OCI-LY3 (cell line): ENCODE measurements at regions not wholly inside any gene's neighbourhood (a gene's known extent, or its start where the extent isn't known, plus 50 kb on each side); places are given as distances from the start of the nearest gene placed in this dataset.

Experiments used
- H2AFZ ChIP-seq: fragments of 200-600, 300-600 bp; shearing (Covaris generic); 2 replicates; pipeline ENCODE4 v1.6.0; 2014; ENCODE audit warnings: antibody characterized with exemption, low read depth, low read length
- H3K27ac ChIP-seq: fragments of 200-600, 300-600 bp; sonication (generic); 2 replicates; pipeline ENCODE4 v1.5.1; 2014; ENCODE audit warnings: mild to moderate bottlenecking, low read length, moderate library complexity, mixed read lengths
- H3K27me3 ChIP-seq: fragments of 200-600, 300-600 bp; sonication (generic); 2 replicates; pipeline ENCODE4 v1.6.1; 2014; ENCODE audit warnings: low read depth, low read length, mixed read lengths
- H3K36me3 ChIP-seq: fragments of 200-600, 300-600 bp; sonication (generic); replicated peaks from 2 replicates; pipeline ENCODE3; 2014; ENCODE audit warnings: low read depth, low read length, mixed read lengths
- H3K4me1 ChIP-seq: fragments of 300-600, 200-600 bp; sonication (generic); 2 replicates; pipeline ENCODE4 v1.6.1; 2014; ENCODE audit warnings: low read length, mixed read lengths
- H3K4me2 ChIP-seq: fragments of 200-600, 300-600 bp; sonication (generic); 2 replicates; pipeline ENCODE4 v1.6.1; 2014; ENCODE audit warnings: low read length, mixed read lengths
- H3K4me3 ChIP-seq: fragments of 300-600, 200-600 bp; sonication (generic); 2 replicates; pipeline ENCODE4 v1.5.1; 2014; ENCODE audit warnings: antibody characterized with exemption, mild to moderate bottlenecking, low read length, moderate library complexity
- H3K79me2 ChIP-seq: fragments of 300-600, 200-600 bp; shearing (Covaris generic); 2 replicates; pipeline ENCODE4 v1.6.1; 2014; ENCODE audit warnings: mild to moderate bottlenecking, low read length, mixed read lengths
- H3K9ac ChIP-seq: fragments of 300-600, 200-600 bp; shearing (Covaris generic); 2 replicates; pipeline ENCODE4 v1.6.0; 2014; ENCODE audit warnings: mild to moderate bottlenecking, low read length, moderate library complexity
- H3K9me3 ChIP-seq: fragments of 200-600, 300-600 bp; shearing (Covaris generic); 2 replicates; pipeline ENCODE4 v1.6.1; 2014; ENCODE audit warnings: low read length, mixed read lengths; ENCODE audit not compliant: insufficient read depth
- H4K20me1 ChIP-seq: fragments of 200-600, 300-600 bp; sonication (generic); 2 replicates; pipeline ENCODE4 v1.6.1; 2016; ENCODE audit warnings: low read length, mixed read lengths; ENCODE audit not compliant: insufficient read depth
- EZH2phosphoT487 ChIP-seq: fragments of 200-600 bp; shearing (Covaris generic); IDR thresholded peaks from 2 replicates; pipeline ENCODE4 v1.6.1; 2018; ENCODE audit warnings: antibody characterized with exemption, mixed run types, low read depth
- TF ChIP-seq, protein P1 (sequence below): fragments of 200-600, 300-600 bp; sonication (generic); IDR thresholded peaks from 2 replicates; pipeline ENCODE4 v1.5.1; 2014; ENCODE audit warnings: antibody characterized with exemption, low read length, low read depth

DNA sequence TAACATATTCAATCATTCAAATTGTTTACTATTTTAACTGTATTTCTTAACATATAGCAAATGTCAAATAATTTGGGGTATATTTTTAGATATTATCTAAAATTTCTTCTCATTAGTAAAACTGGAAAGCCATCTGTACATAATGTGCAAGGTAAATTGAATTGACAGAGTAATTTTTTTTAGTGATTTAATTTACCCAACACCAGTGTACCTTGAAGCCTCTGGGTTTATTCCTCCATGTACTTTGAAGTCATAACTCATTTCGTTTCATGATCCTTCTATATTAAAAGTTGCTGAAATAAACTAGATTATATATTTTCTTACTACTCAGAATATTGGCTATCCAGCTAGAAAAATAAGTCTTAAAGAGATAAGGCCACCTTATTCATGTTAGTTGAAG, 674.9 kb downstream of the PRR16 start:
- Histone ChIP-seq H3K27ac (no peak overlapping the region), H3K79me2 (no peaks in the 10 kb centered on the region), H3K4me3 (no peak overlapping the region), H3K36me3 (no peaks in the 10 kb centered on the region), H4K20me1 (no peaks in the 10 kb centered on the region), H2AFZ (no peak overlapping the region), H3K4me2 (no peak overlapping the region), H3K4me1 (no peaks in the 10 kb centered on the region), H3K9me3 (no peaks in the 10 kb centered on the region), H3K27me3 (no peaks in the 10 kb centered on the region), H3K9ac (no peak overlapping the region)
- TF ChIP-seq, protein P1, sequence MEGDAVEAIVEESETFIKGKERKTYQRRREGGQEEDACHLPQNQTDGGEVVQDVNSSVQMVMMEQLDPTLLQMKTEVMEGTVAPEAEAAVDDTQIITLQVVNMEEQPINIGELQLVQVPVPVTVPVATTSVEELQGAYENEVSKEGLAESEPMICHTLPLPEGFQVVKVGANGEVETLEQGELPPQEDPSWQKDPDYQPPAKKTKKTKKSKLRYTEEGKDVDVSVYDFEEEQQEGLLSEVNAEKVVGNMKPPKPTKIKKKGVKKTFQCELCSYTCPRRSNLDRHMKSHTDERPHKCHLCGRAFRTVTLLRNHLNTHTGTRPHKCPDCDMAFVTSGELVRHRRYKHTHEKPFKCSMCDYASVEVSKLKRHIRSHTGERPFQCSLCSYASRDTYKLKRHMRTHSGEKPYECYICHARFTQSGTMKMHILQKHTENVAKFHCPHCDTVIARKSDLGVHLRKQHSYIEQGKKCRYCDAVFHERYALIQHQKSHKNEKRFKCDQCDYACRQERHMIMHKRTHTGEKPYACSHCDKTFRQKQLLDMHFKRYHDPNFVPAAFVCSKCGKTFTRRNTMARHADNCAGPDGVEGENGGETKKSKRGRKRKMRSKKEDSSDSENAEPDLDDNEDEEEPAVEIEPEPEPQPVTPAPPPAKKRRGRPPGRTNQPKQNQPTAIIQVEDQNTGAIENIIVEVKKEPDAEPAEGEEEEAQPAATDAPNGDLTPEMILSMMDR: no peak
- no peak for TF ChIP-seq EZH2phosphoT487

DNA sequence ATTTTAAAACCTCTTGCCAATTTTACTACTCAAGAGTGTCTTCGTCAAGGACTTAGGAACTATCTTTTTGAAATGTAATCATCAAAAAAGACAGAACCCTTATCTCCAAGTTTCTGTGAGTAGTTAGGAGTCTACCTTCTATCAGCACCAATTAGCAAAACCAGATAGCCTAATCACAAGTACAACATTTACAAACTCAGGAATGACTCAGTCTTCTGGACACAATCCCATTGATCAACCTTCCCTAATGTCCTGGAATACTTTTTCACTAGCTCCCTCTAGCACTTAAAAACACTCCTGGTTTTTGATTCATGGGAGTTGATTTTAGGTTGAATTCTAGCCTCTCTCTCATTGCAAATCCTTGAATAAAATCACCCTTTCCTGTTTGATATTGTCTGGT, 680.7 kb downstream of the PRR16 start:
- no peak overlapping the region for H3K9ac ChIP-seq
- no peak overlapping the region for H3K4me2 ChIP-seq
- H2AFZ ChIP-seq: no peak overlapping the region
- no peak overlapping the region for H3K27ac ChIP-seq
- H3K4me1 ChIP-seq: no peaks in the 10 kb centered on the region
- no peak overlapping the region for H3K4me3 ChIP-seq
- no peaks in the 10 kb centered on the region for H3K9me3 ChIP-seq
- H3K79me2 ChIP-seq: no peaks in the 10 kb centered on the region
- TF ChIP-seq EZH2phosphoT487: no peak
- TF ChIP-seq, protein P1: no peak
- H3K36me3 ChIP-seq: no peaks in the 10 kb centered on the region
- H4K20me1 ChIP-seq: no peaks in the 10 kb centered on the region
- H3K27me3 ChIP-seq: no peaks in the 10 kb centered on the region

DNA sequence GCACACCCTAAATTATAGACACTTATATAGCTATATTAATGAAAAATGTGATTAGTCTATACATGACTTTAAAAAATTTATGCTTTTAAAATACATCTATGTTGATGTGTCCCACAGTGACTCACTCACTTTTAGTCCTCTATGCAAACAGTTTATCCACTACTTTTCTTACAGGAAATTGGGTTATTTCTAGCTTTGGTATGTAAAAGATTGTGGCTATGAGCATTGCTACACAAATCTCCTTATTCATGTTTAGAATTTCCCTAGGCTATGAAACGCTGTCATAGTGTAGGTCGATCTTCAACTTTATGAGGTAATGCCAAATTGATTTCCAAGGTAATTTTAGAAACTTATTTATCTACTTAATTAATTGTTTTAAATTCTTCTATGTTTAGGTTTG, 687.4 kb downstream of the PRR16 start:
- TF ChIP-seq EZH2phosphoT487: no peak
- TF ChIP-seq, protein P1: no peak
- Histone ChIP-seq H4K20me1 (no peaks in the 10 kb centered on the region), H3K4me1 (no peaks in the 10 kb centered on the region)

DNA sequence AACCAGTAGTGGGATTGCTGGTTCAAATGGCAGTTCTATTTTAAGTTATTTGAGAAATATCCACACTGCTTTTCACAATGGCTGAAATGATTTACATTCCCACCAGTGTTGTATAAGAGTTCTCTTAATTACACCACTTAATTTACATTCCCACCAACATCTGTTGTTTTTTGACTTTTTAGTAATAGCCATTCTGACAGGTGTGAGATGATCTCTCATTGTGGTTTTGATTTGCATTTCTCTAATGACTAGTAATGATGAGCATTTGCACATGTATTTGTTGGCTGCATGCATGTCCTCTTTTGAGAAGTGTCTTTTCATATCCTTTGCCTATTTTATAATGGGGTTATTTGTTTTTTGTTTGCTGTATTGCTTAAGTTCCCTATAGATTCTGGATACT, 688.3 kb downstream of the PRR16 start:
- Histone ChIP-seq H4K20me1 (no peaks in the 10 kb centered on the region), H3K9ac (no peak overlapping the region), H3K4me2 (no peak overlapping the region), H2AFZ (no peak overlapping the region), H3K79me2 (no peaks in the 10 kb centered on the region), H3K4me1 (no peaks in the 10 kb centered on the region), H3K4me3 (no peak overlapping the region), H3K27ac (no peak overlapping the region), H3K9me3 (no peaks in the 10 kb centered on the region), H3K27me3 (no peaks in the 10 kb centered on the region), H3K36me3 (no peaks in the 10 kb centered on the region)
- TF ChIP-seq EZH2phosphoT487: no peak
- TF ChIP-seq, protein P1: no peak

More for the DNA sequence above, 687.4 kb downstream of the PRR16 start:
- H2AFZ ChIP-seq: no peak overlapping the region
- no peak overlapping the region for H3K27ac ChIP-seq
- H3K36me3 ChIP-seq: no peaks in the 10 kb centered on the region
- no peak overlapping the region for H3K4me2 ChIP-seq
- no peaks in the 10 kb centered on the region for H3K27me3 ChIP-seq
- no peaks in the 10 kb centered on the region for H3K9me3 ChIP-seq
- H3K9ac ChIP-seq: no peak overlapping the region
- no peaks in the 10 kb centered on the region for H3K79me2 ChIP-seq
- no peak overlapping the region for H3K4me3 ChIP-seq
